ENCODE measurements at regions not wholly inside any gene's neighbourhood (a gene's known extent, or its start where the extent isn't known, plus 50 kb on each side); places are given as distances from the start of the nearest gene placed in this dataset.

DNA sequence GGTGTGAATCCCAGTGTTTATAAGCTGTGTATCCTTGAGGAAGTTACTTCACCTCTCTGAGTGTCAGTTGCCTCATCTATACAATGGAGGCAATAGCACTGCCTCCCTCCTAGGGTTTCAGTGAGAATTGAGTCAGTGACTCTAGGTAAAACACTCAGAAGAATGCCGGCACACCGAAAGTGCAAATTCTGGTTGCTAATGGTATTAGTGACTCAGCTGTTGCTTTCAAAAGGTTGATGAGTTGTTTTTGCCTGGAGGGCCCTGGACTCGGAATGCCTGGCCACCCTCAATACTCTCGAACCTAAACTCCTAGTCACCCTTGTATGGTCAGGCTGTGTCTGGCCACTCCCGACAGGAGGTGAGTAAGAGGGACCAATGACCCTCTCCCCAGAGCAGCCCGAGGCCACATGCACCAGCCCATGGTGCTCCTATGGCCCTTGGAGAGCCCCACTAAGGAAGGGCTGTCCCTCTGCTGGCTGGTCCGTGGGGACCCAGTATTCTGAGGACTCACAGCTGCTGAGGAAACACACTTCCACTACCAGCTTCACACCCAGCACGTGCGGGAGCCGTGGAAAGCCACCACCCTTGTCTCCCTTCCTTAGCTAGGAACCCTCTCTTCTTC lies 60.2 kb downstream of the CALML3 start:
- H3K27me3 ChIP-seq (ENCODE audit: control insufficient read depth, insufficient read depth, low read length): no peaks in the 10 kb centered on the region
- no peaks in the 10 kb centered on the region for H3K36me3 ChIP-seq (ENCODE audit: control insufficient read depth, insufficient read depth, low read length)
- DNase-seq (ENCODE audit: low read depth): peak; percentile 93
- no peak overlapping the region for H3K4me3 ChIP-seq (ENCODE audit: low read depth, low read length)
- TF ChIP-seq, protein P1, sequence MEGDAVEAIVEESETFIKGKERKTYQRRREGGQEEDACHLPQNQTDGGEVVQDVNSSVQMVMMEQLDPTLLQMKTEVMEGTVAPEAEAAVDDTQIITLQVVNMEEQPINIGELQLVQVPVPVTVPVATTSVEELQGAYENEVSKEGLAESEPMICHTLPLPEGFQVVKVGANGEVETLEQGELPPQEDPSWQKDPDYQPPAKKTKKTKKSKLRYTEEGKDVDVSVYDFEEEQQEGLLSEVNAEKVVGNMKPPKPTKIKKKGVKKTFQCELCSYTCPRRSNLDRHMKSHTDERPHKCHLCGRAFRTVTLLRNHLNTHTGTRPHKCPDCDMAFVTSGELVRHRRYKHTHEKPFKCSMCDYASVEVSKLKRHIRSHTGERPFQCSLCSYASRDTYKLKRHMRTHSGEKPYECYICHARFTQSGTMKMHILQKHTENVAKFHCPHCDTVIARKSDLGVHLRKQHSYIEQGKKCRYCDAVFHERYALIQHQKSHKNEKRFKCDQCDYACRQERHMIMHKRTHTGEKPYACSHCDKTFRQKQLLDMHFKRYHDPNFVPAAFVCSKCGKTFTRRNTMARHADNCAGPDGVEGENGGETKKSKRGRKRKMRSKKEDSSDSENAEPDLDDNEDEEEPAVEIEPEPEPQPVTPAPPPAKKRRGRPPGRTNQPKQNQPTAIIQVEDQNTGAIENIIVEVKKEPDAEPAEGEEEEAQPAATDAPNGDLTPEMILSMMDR (IDR thresholded peaks at IDR 0.05; ENCODE audit: insufficient read depth, low read length, poor library complexity, severe bottlenecking): no peak

DNA sequence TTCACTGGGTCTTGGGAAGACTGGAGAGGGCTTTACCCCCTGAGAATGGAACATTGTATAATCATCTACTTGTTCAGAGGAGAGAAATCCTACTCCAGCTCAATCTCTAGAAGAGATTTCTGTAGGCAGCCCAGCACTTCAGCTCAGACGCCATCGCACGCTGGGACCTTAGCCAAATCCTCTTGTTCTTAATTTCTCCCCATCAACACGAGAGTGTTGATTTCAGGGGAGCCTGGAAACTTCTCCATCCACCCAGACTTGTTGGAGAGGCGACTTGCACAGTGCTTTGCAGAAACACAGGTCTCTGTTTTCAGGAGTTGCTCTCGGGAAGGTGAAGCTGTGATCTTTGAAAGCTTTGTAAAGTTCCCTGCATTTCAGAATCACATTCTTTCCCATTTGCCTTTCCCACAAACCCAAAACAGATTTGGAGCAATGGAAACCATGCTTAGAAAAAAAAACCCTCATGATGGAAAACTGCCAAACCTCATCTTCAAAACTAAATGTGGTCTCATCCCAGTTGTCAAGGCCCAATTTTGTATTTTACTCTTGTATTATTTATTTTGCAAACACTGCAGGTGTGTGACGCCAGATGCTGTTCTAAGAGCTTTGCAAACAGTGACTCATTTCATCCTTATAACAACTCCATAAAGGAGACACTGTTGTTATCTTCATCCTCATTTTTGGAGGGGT lies 60.9 kb downstream of the CALML3 start:
- H3K36me3 ChIP-seq (ENCODE audit: control insufficient read depth, insufficient read depth, low read length): no peaks in the 10 kb centered on the region
- H3K27me3 ChIP-seq (ENCODE audit: control insufficient read depth, insufficient read depth, low read length): no peaks in the 10 kb centered on the region
- no peak for DNase-seq (ENCODE audit: low read depth)
- H3K4me3 ChIP-seq (ENCODE audit: low read depth, low read length): no peak overlapping the region
- TF ChIP-seq, protein P1 (IDR thresholded peaks at IDR 0.05; ENCODE audit: insufficient read depth, low read length, poor library complexity, severe bottlenecking): no peak

DNA sequence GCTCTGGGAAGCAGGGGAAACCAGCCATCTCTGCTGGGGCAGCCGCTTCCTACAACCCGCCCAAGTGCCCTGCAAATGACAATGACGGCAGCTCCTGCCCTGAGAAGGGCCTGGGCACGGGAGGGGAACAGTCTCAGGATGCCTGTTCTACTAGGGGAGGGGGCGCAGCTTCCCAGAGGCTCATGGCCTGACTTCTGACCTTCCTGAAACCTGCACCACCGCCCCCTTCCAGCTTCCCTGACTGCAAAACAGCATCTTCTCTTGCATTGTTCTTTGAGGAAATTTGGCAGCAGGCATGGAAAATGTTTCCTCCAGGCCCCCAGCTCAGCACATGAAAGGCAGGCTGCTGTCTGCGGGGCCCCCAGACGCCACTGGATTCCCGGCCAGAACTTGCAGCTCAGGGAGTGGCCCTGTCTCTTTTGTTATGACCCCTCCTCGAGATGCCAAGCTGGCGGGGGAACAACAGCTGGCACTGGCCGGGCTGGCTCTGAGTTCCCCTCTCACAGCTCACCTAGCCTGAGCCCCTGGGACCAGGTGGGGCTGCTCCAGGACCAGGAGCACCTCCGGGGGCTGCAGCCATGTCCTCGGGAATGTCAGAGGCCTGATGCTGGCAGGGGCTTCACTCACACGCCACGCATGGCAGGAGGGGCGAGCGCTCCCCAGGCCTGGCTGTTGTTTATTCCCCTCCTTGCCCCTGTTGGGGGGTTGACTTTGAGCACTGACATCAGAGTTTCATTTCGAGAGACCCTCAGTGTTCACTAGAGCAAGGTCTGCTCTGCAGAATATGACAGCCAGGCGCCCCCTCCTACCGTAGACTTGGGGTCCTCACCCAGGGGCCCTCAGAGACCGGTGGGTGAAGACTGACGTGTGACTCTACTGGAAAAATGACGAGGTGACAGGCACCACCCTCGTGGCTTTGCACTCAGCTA lies 62.7 kb downstream of the CALML3 start:
- H3K4me3 ChIP-seq (ENCODE audit: low read depth, low read length): no peak overlapping the region
- H3K36me3 ChIP-seq (ENCODE audit: control insufficient read depth, insufficient read depth, low read length): no peaks in the 10 kb centered on the region
- H3K27me3 ChIP-seq (ENCODE audit: control insufficient read depth, insufficient read depth, low read length): no peaks in the 10 kb centered on the region
- no peak for DNase-seq (ENCODE audit: low read depth)
- TF ChIP-seq, protein P1 (IDR thresholded peaks at IDR 0.05; ENCODE audit: insufficient read depth, low read length, poor library complexity, severe bottlenecking): no peak

DNA sequence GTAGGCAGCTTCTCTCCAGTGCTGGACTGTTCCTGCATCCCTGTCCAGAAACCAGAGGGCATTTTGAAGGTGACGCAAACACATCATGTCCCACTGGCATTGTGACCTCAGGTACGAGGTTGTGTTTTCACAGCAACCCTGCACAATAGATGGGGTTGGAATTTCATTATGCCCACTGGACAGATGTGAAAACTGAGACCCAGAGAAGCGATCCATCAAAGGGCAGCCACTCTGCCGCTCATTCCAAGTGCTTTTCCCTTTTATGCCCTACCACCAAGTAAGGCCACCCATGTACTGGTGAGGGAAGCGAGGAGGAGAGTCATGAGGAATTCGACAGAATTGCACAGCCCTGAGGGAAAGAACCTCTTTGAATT lies 63.3 kb downstream of the CALML3 start:
- H3K36me3 ChIP-seq (ENCODE audit: control insufficient read depth, insufficient read depth, low read length): no peaks in the 10 kb centered on the region
- DNase-seq (ENCODE audit: low read depth): no peak
- no peak overlapping the region for H3K4me3 ChIP-seq (ENCODE audit: low read depth, low read length)
- no peaks in the 10 kb centered on the region for H3K27me3 ChIP-seq (ENCODE audit: control insufficient read depth, insufficient read depth, low read length)
- TF ChIP-seq, protein P1 (IDR thresholded peaks at IDR 0.05; ENCODE audit: insufficient read depth, low read length, poor library complexity, severe bottlenecking): no peak

DNA sequence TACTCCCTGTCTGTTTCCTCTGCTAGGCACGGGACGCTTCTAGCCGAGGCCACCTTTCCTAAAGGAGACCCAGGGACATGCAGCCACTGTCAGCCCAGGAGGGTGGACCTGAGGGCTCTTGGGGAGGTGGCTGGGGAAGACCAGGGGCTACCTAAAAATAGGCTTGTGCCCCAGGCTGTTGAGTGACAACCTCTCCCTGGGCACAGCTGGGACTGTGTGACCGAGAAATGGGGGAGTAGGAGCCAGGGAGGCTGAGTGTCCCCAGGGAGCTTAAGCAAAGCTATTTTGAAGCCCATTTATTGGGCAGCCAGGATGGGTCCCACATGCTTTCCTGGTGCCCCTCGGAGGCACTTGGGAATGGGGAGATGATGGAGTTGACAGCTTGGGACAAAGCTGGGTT lies 63.8 kb downstream of the CALML3 start:
- Histone ChIP-seq H3K36me3 (ENCODE audit: control insufficient read depth, insufficient read depth, low read length) (no peaks in the 10 kb centered on the region), H3K27me3 (ENCODE audit: control insufficient read depth, insufficient read depth, low read length) (no peaks in the 10 kb centered on the region), H3K4me3 (ENCODE audit: low read depth, low read length) (no peak overlapping the region)
- TF ChIP-seq, protein P1 (IDR thresholded peaks at IDR 0.05; ENCODE audit: insufficient read depth, low read length, poor library complexity, severe bottlenecking): no peak
- no peak for DNase-seq (ENCODE audit: low read depth)

All from kidney epithelial cell (primary cell).